ENCODE measurements at regions not wholly inside any gene's neighbourhood (a gene's known extent, or its start where the extent isn't known, plus 50 kb on each side); places are given as distances from the start of the nearest gene placed in this dataset.

DNA sequence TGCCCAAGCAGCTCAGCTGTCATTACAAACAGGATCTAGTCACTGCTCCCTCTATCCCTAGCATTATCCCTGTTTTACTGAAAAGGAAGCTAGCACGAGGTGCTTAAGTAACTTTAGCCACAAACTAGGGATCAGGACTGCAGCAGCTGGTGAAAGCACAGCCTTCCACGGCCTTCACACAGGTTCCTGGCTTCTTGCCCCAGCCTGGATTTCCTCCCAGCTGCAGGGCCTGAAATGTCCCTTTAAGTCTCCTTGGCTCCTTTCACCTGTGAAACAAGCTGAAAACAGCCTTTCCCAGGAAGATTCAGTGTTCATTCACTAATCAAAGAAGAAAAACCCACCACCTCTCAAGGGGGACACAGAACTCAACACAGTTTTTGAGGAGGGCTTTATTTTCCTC is 754.5 kb downstream of the DIAPH3 start:
- no peak for TF ChIP-seq CTCF (IDR thresholded peaks at IDR 0.05)
- no peak for TF ChIP-seq POLR2A (IDR thresholded peaks at IDR 0.05)
- TF ChIP-seq EP300 (IDR thresholded peaks at IDR 0.05): no peak
- no peak for TF ChIP-seq POLR2AphosphoS5 (IDR thresholded peaks at IDR 0.05)

All from sigmoid colon (tissue), 4 donors.